ENCODE measurements at regions not wholly inside any gene's neighbourhood (a gene's known extent, or its start where the extent isn't known, plus 50 kb on each side); places are given as distances from the start of the nearest gene placed in this dataset.

- no peaks in the 10 kb centered on the region for H3K4me1 ChIP-seq (ENCODE audit: insufficient read depth, low read length, poor library complexity, severe bottlenecking)
- CTCF ChIA-PET (ENCODE audit: unreplicated experiment) = interaction anchor here (0.5 kb wide), 1 partner anchor 520 kb away, joined by 3 read pairs; no protein-coding TSS in a partner anchor
- intact Hi-C loops (cut with micrococcal nuclease; ENCODE audit: unreplicated experiment) = no loop called here
- POLR2A ChIA-PET = no interaction called here
- H3K4me2 ChIP-seq (ENCODE audit: low read length) = no peak overlapping the region
- no peaks in the 10 kb centered on the region for H3K9me3 ChIP-seq (ENCODE audit: low read length)
- BruUV-seq (replicated peaks) = no TSS peak
- no peak overlapping the region for H3K27ac ChIP-seq (ENCODE audit: low read depth, low read length, poor library complexity, severe bottlenecking)
- no peak overlapping the region for H2AFZ ChIP-seq (ENCODE audit: low read length)
- TF ChIP-seq, protein P1, sequence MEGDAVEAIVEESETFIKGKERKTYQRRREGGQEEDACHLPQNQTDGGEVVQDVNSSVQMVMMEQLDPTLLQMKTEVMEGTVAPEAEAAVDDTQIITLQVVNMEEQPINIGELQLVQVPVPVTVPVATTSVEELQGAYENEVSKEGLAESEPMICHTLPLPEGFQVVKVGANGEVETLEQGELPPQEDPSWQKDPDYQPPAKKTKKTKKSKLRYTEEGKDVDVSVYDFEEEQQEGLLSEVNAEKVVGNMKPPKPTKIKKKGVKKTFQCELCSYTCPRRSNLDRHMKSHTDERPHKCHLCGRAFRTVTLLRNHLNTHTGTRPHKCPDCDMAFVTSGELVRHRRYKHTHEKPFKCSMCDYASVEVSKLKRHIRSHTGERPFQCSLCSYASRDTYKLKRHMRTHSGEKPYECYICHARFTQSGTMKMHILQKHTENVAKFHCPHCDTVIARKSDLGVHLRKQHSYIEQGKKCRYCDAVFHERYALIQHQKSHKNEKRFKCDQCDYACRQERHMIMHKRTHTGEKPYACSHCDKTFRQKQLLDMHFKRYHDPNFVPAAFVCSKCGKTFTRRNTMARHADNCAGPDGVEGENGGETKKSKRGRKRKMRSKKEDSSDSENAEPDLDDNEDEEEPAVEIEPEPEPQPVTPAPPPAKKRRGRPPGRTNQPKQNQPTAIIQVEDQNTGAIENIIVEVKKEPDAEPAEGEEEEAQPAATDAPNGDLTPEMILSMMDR (conservative IDR thresholded peaks at IDR 0.05; ENCODE audit: low read length) = no peak
- no peak for TF ChIP-seq EZH2phosphoT487 (IDR thresholded peaks at IDR 0.05; ENCODE audit: borderline replicate concordance, low read depth, low read length)
- no peak overlapping the region for H3K4me3 ChIP-seq (ENCODE audit: low read depth, low read length, poor library complexity, severe bottlenecking)
- DNase-seq (ENCODE audit: low spot score) = no peak
- no peaks in the 10 kb centered on the region for H3K36me3 ChIP-seq (ENCODE audit: insufficient read depth, low read length)
- no peaks in the 10 kb centered on the region for H4K20me1 ChIP-seq (ENCODE audit: insufficient read depth, low read length)
- H3K9me2 ChIP-seq (ENCODE audit: insufficient read depth, low read length) = no peaks in the 10 kb centered on the region
- no peaks in the 10 kb centered on the region for H3K79me2 ChIP-seq (ENCODE audit: insufficient read depth, low read depth, low read length)
Measured at GRCh38 chr1:81008293-81008692, 792.4 kb upstream of the ADGRL2 start.

GRCh38 chr1:81007024-81007423 lies 793.7 kb upstream of the ADGRL2 start:
- Histone ChIP-seq H3K27ac (ENCODE audit: low read depth, low read length, poor library complexity, severe bottlenecking) (no peak overlapping the region), H3K4me3 (ENCODE audit: low read depth, low read length, poor library complexity, severe bottlenecking) (no peak overlapping the region), H2AFZ (ENCODE audit: low read length) (no peak overlapping the region), H3K4me1 (ENCODE audit: insufficient read depth, low read length, poor library complexity, severe bottlenecking) (no peaks in the 10 kb centered on the region), H4K20me1 (ENCODE audit: insufficient read depth, low read length) (no peaks in the 10 kb centered on the region), H3K4me2 (ENCODE audit: low read length) (no peak overlapping the region), H3K36me3 (ENCODE audit: insufficient read depth, low read length) (no peaks in the 10 kb centered on the region), H3K9me3 (ENCODE audit: low read length) (no peaks in the 10 kb centered on the region), H3K79me2 (ENCODE audit: insufficient read depth, low read depth, low read length) (no peaks in the 10 kb centered on the region), H3K9me2 (ENCODE audit: insufficient read depth, low read length) (no peaks in the 10 kb centered on the region)
- DNase-seq (ENCODE audit: low spot score) = no peak
- ChIA-PET CTCF (ENCODE audit: unreplicated experiment) (no interaction called here), POLR2A (interaction anchor here (0.6 kb wide), 1 partner anchor 36 kb away, joined by 3 read pairs; no protein-coding TSS in a partner anchor)
- no TSS peak for BruUV-seq (replicated peaks)
- TF ChIP-seq, protein P1 (conservative IDR thresholded peaks at IDR 0.05; ENCODE audit: low read length) = no peak
- no peak for TF ChIP-seq EZH2phosphoT487 (IDR thresholded peaks at IDR 0.05; ENCODE audit: borderline replicate concordance, low read depth, low read length)
- intact Hi-C loops (cut with micrococcal nuclease; ENCODE audit: unreplicated experiment) = no loop called here

DNA sequence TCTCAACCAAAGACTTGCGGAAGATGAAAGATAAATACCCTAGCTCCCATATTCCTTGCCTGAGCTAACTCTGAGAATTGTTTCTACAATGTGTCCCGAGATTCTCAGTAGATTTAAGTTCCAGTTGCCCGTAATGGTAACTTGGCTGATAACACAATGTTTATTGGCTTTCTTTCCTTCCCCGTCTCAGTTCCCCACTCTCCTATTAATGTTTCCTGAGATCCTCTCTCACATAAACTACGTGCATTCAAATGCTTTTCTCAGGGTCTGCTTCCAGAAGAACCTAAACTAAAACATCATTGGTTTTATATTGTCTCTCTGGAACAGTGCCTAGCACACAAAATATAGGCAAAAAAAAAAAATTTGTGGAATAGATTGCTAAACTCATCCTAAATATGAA lies 794.2 kb upstream of the ADGRL2 start:
- Histone ChIP-seq H3K79me2 (ENCODE audit: insufficient read depth, low read depth, low read length) (no peaks in the 10 kb centered on the region), H3K9me2 (ENCODE audit: insufficient read depth, low read length) (no peaks in the 10 kb centered on the region), H3K4me1 (ENCODE audit: insufficient read depth, low read length, poor library complexity, severe bottlenecking) (no peaks in the 10 kb centered on the region), H3K36me3 (ENCODE audit: insufficient read depth, low read length) (no peaks in the 10 kb centered on the region), H2AFZ (ENCODE audit: low read length) (no peak overlapping the region), H3K9me3 (ENCODE audit: low read length) (no peaks in the 10 kb centered on the region), H4K20me1 (ENCODE audit: insufficient read depth, low read length) (no peaks in the 10 kb centered on the region), H3K4me2 (ENCODE audit: low read length) (no peak overlapping the region), H3K27ac (ENCODE audit: low read depth, low read length, poor library complexity, severe bottlenecking) (no peak overlapping the region), H3K4me3 (ENCODE audit: low read depth, low read length, poor library complexity, severe bottlenecking) (no peak overlapping the region)
- DNase-seq (ENCODE audit: low spot score) = no peak
- BruUV-seq (replicated peaks) = no TSS peak
- TF ChIP-seq EZH2phosphoT487 (IDR thresholded peaks at IDR 0.05; ENCODE audit: borderline replicate concordance, low read depth, low read length) = no peak
- TF ChIP-seq, protein P1 (conservative IDR thresholded peaks at IDR 0.05; ENCODE audit: low read length) = no peak
- intact Hi-C loops (cut with micrococcal nuclease; ENCODE audit: unreplicated experiment) = no loop called here
- POLR2A ChIA-PET = interaction anchor here (1.2 kb wide), 1 partner anchor 43 kb away, joined by 3 read pairs; no protein-coding TSS in a partner anchor
- CTCF ChIA-PET (ENCODE audit: unreplicated experiment) = no interaction called here
